Neural progenitor cell (in vitro differentiated cells): ENCODE measurements at regions not wholly inside any gene's neighbourhood (a gene's known extent, or its start where the extent isn't known, plus 50 kb on each side); places are given as distances from the start of the nearest gene placed in this dataset.
A peak's percentile ranks its signal among the peaks of the same experiment; 100 is the strongest.

Source experiments
- DNase-seq: peaks from one replicate; pipeline ENCODE4 v3.0.0-alpha.2; 2016; ENCODE audit warnings: low spot score
- H2AFZ ChIP-seq: fragments of 200-600 bp; sonication (generic); replicated peaks from 2 replicates; pipeline ENCODE4 v1.6.1; 2016; ENCODE audit warnings: antibody characterized with exemption
- H3F3A ChIP-seq: fragments of 200-600 bp; sonication (generic); 2 replicates; pipeline ENCODE4 v1.6.1; 2016; ENCODE audit warnings: antibody characterized with exemption, low read depth
- H3K27ac ChIP-seq: fragments of 200-600 bp; sonication (generic); 2 replicates; pipeline ENCODE4 v1.5.1; 2016; ENCODE audit warnings: mild to moderate bottlenecking
- H3K27me3 ChIP-seq: fragments of 200-600 bp; sonication (generic); 2 replicates; pipeline ENCODE4 v1.6.1; 2016; ENCODE audit warnings: mild to moderate bottlenecking, moderate library complexity
- H3K36me3 ChIP-seq: fragments of 200-600 bp; sonication (generic); 2 replicates; pipeline ENCODE4 v1.5.1; 2016
- H3K4me1 ChIP-seq: fragments of 200-600 bp; sonication (generic); 2 replicates; pipeline ENCODE4 v1.6.1; 2016; ENCODE audit warnings: mixed run types
- H3K4me2 ChIP-seq: fragments of 200-600 bp; sonication (generic); 2 replicates; pipeline ENCODE4 v1.6.1; 2016
- H3K4me3 ChIP-seq: fragments of 200-600 bp; sonication (generic); 2 replicates; pipeline ENCODE4 v1.5.1; 2016
- H3K79me2 ChIP-seq: fragments of 200-600 bp; sonication (generic); 2 replicates; pipeline ENCODE4 v1.6.1; 2016; ENCODE audit warnings: low read depth
- H3K9ac ChIP-seq: fragments of 200-600 bp; sonication (generic); 2 replicates; pipeline ENCODE4 v1.6.1; 2016
- H3K9me3 ChIP-seq: fragments of 200-600 bp; sonication (generic); 2 replicates; pipeline ENCODE4 v1.5.1; 2016; ENCODE audit warnings: low read depth
- H4K20me1 ChIP-seq: fragments of 200-600 bp; sonication (generic); 2 replicates; pipeline ENCODE4 v1.6.1; 2016; ENCODE audit warnings: low read depth
- H3K27ac Mint-ChIP-seq: 3 replicates; pipeline ENCODE4 v1.8.0; 2021; ENCODE audit warnings: mixed read lengths
- H3K27me3 Mint-ChIP-seq: 2 replicates; pipeline ENCODE4 v1.8.0; 2022; ENCODE audit warnings: low read depth, mild to moderate bottlenecking, inconsistent platforms, moderate library complexity, mixed read lengths; ENCODE audit not compliant: insufficient read depth
- H3K36me3 Mint-ChIP-seq: 3 replicates; pipeline ENCODE4 v1.8.0; 2021; ENCODE audit warnings: mixed read lengths
- H3K4me1 Mint-ChIP-seq: 3 replicates; pipeline ENCODE4 v1.8.0; 2021; ENCODE audit warnings: mixed read lengths
- H3K4me3 Mint-ChIP-seq: 3 replicates; pipeline ENCODE4 v1.8.0; 2021; ENCODE audit warnings: mild to moderate bottlenecking, moderate library complexity, mixed read lengths
- H3K9me3 Mint-ChIP-seq: 3 replicates; pipeline ENCODE4 v1.8.0; 2020; ENCODE audit warnings: mixed read lengths
- CTCF ChIP-seq: fragments of 200-600 bp; sonication (generic); IDR thresholded peaks from 2 replicates; pipeline ENCODE4 v1.5.1; 2017; ENCODE audit warnings: antibody characterized with exemption, mild to moderate bottlenecking
- EZH2 ChIP-seq: fragments of 200-600 bp; sonication (generic); IDR thresholded peaks from 2 replicates; pipeline ENCODE4 v1.6.1; 2017; ENCODE audit warnings: antibody characterized with exemption, mild to moderate bottlenecking, moderate library complexity
- EZH2phosphoT487 ChIP-seq: fragments of 200-600 bp; sonication (generic); IDR thresholded peaks from 2 replicates; pipeline ENCODE4 v1.6.1; 2017; ENCODE audit warnings: antibody characterized with exemption

- peaks cover 2% of the 10 kb centered on the region for H3K27me3 Mint-ChIP-seq
- DNase-seq, result no peak
- Histone ChIP-seq H4K20me1 (no peaks in the 10 kb centered on the region), H3K4me3 (no peak overlapping the region), H3K79me2 (no peaks in the 10 kb centered on the region), H3K4me1 (peaks cover 13% of the 10 kb centered on the region), H3K27ac (no peak overlapping the region), H2AFZ (no peak overlapping the region), H3K27me3 (no peaks in the 10 kb centered on the region), H3K36me3 (no peaks in the 10 kb centered on the region), H3K4me2 (no peak overlapping the region), H3K9me3 (no peaks in the 10 kb centered on the region), H3K9ac (no peak overlapping the region), H3F3A (peaks cover 6% of the 10 kb centered on the region)
- peaks cover 31% of the 10 kb centered on the region for H3K9me3 Mint-ChIP-seq
- no peak for TF ChIP-seq CTCF
- TF ChIP-seq EZH2, result no peak
- TF ChIP-seq EZH2phosphoT487, result no peak
- peaks cover 17% of the 10 kb centered on the region for H3K36me3 Mint-ChIP-seq
- peaks cover 19% of the 10 kb centered on the region for H3K4me1 Mint-ChIP-seq
- no peak overlapping the region for H3K4me3 Mint-ChIP-seq
- no peak overlapping the region for H3K27ac Mint-ChIP-seq
These were observed 80.4 kb downstream of the EDNRB start for GRCh38 chr13:77838271-77838670.

GRCh38 chr13:77836423-77836822 is 82.2 kb downstream of the EDNRB start:
- Histone ChIP-seq H3K27me3 (no peaks in the 10 kb centered on the region), H3K27ac (no peak overlapping the region), H3F3A (peaks cover 11% of the 10 kb centered on the region), H4K20me1 (no peaks in the 10 kb centered on the region), H3K4me2 (no peak overlapping the region), H3K4me1 (peaks cover 30% of the 10 kb centered on the region), H3K4me3 (no peak overlapping the region), H3K79me2 (no peaks in the 10 kb centered on the region), H3K36me3 (no peaks in the 10 kb centered on the region), H2AFZ (no peak overlapping the region), H3K9ac (no peak overlapping the region), H3K9me3 (no peaks in the 10 kb centered on the region)
- Mint-ChIP-seq H3K4me1 (peaks cover 37% of the 10 kb centered on the region), H3K9me3 (peaks cover 31% of the 10 kb centered on the region), H3K4me3 (no peak overlapping the region), H3K27me3 (peaks cover 2% of the 10 kb centered on the region), H3K36me3 (peaks cover 15% of the 10 kb centered on the region), H3K27ac (no peak overlapping the region)
- TF ChIP-seq EZH2phosphoT487 (no peak), CTCF (no peak), EZH2 (no peak)
- no peak for DNase-seq

GRCh38 chr13:77833331-77833863 is 85.2 kb downstream of the EDNRB start:
- Mint-ChIP-seq H3K4me1 (peaks cover 49% of the 10 kb centered on the region), H3K27ac (peak overlapping the region; percentile 98), H3K4me3 (no peak overlapping the region), H3K36me3 (peaks cover 10% of the 10 kb centered on the region), H3K9me3 (peaks cover 21% of the 10 kb centered on the region), H3K27me3 (no peaks in the 10 kb centered on the region)
- DNase-seq, result peak; percentile 10
- Histone ChIP-seq H3K79me2 (no peaks in the 10 kb centered on the region), H3K9ac (no peak overlapping the region), H4K20me1 (no peaks in the 10 kb centered on the region), H2AFZ (peak overlapping the region; percentile 57), H3K4me1 (peaks cover 30% of the 10 kb centered on the region), H3K4me3 (no peak overlapping the region), H3K36me3 (no peaks in the 10 kb centered on the region), H3K27me3 (no peaks in the 10 kb centered on the region), H3F3A (peaks cover 11% of the 10 kb centered on the region), H3K9me3 (no peaks in the 10 kb centered on the region), H3K4me2 (peak overlapping the region; percentile 28), H3K27ac (peak overlapping the region; percentile 24)
- TF ChIP-seq EZH2, result no peak
- no peak for TF ChIP-seq EZH2phosphoT487
- TF ChIP-seq CTCF, result no peak
